ENCODE measurements at regions not wholly inside any gene's neighbourhood (a gene's known extent, or its start where the extent isn't known, plus 50 kb on each side); places are given as distances from the start of the nearest gene placed in this dataset.

GRCh38 chr9:111274737-111275136, 55.3 kb downstream of the OR2K2 start:
- H3K9me1 ChIP-seq (replicated peaks; ENCODE audit: control insufficient read depth, extremely low read depth, insufficient read depth, low read length) = no peaks in the 10 kb centered on the region
- no peaks in the 10 kb centered on the region for H3K4me1 ChIP-seq (ENCODE audit: control insufficient read depth, extremely low read depth, insufficient read depth, low read length)
- no peaks in the 10 kb centered on the region for H3K27me3 ChIP-seq (ENCODE audit: control insufficient read depth in 2 of 2, insufficient read depth in 2 of 2, low read length in 2 of 2)
- no peaks in the 10 kb centered on the region for H4K20me1 ChIP-seq (replicated peaks; ENCODE audit: control insufficient read depth, extremely low read depth, insufficient read depth, low read length)
- no TSS peak for BruUV-seq (replicated peaks)
- H3K4me2 ChIP-seq (ENCODE audit: insufficient read depth, low read length) = no peak overlapping the region
- no peak overlapping the region for H3K9ac ChIP-seq (replicated peaks; ENCODE audit: extremely low read depth, insufficient read depth, low read length)
- no peak overlapping the region for H3K4me3 ChIP-seq (replicated peaks in 1 of 3; ENCODE audit: insufficient read depth in 1 of 3, low read depth in 1 of 3, low read length in 3 of 3)
- H3K27ac ChIP-seq (ENCODE audit: insufficient read depth, low read depth, low read length) = no peak overlapping the region
- no peak overlapping the region for H2AFZ ChIP-seq (ENCODE audit: low read depth, low read length)
- dilution Hi-C loops (cut with MboI; ENCODE audit: extremely low pct_ligation_motif_present, low sequenced_read_pairs) = no loop called here
- no peaks in the 10 kb centered on the region for H3K9me3 ChIP-seq (replicated peaks; ENCODE audit: control insufficient read depth, insufficient read depth, low read length)
- no peaks in the 10 kb centered on the region for H3K36me3 ChIP-seq (ENCODE audit: control insufficient read depth in 2 of 2, extremely low read depth in 1 of 2, insufficient read depth in 2 of 2, low read length in 2 of 2)
- intact Hi-C loops (cut with micrococcal nuclease) = no loop called here
- FAIRE-seq (no peak), DNase-seq (ENCODE audit: low read depth, low spot score) (no peak)
- ChIA-PET POLR2A (no interaction called here), CTCF (interaction anchor here (1.7 kb wide), 1 partner anchor 636 kb away, joined by 4 read pairs; no protein-coding TSS in a partner anchor)
- TF ChIP-seq FOS (IDR thresholded peaks at IDR 0.05; ENCODE audit: borderline replicate concordance, insufficient read depth, low read length) (no peak), POLR2AphosphoS5 (IDR thresholded peaks at IDR 0.05; ENCODE audit: insufficient read depth, low read depth, low read length) (no peak), POLR2A (IDR thresholded peaks at IDR 0.05; ENCODE audit: low read depth, low read length) (no peak), CTCF (IDR thresholded peaks at IDR 0.05; ENCODE audit: extremely low read depth in 1 of 2, insufficient read depth in 1 of 2, low read depth in 1 of 2, low read length in 2 of 2) (no peak), MAX (IDR thresholded peaks at IDR 0.05; ENCODE audit: insufficient read depth, insufficient read length) (no peak), EZH2 (IDR thresholded peaks at IDR 0.05; ENCODE audit: borderline replicate concordance, low read depth, low read length, severe bottlenecking) (no peak), GATA2 (IDR thresholded peaks at IDR 0.05; ENCODE audit: insufficient read depth, insufficient read length, low read depth, low read length) (no peak), MYC (IDR thresholded peaks at IDR 0.05; ENCODE audit: low read depth, low read length) (no peak), JUN (IDR thresholded peaks at IDR 0.05; ENCODE audit: borderline replicate concordance, insufficient read depth, insufficient read length, low read depth) (no peak)
- no peaks in the 10 kb centered on the region for H3K79me2 ChIP-seq (ENCODE audit: control insufficient read depth, insufficient read depth, low read length)

Data from endothelial cell of umbilical vein (primary cell).